ENCODE measurements at regions not wholly inside any gene's neighbourhood (a gene's known extent, or its start where the extent isn't known, plus 50 kb on each side); places are given as distances from the start of the nearest gene placed in this dataset.

DNA sequence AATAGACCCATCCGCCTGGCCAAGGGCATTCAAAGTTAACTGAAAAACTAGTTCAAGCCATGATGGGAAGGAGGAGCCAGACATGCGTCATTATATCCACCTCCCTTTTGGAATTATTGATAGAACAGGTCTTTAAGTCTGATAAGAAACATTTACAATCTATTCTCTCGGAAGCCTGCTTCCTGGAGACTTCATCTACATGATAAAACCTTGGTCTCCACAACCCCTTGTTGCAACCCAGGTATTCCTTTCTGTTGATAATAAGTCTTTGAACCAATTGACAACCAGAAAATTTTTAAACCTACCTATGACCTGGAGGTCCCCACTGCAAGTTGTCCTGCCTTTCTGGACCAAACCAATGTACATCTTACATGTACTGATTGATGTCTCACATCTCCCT is 451.3 kb downstream of the NAF1 start:
- Histone ChIP-seq H3K36me3 (no peaks in the 10 kb centered on the region), H3K9me3 (replicated peaks) (no peaks in the 10 kb centered on the region), H3K27ac (no peak overlapping the region), H3K4me3 (no peak overlapping the region), H3K4me1 (replicated peaks) (no peaks in the 10 kb centered on the region), H3K27me3 (replicated peaks) (no peaks in the 10 kb centered on the region)
- DNase-seq (ENCODE audit: low read depth in 1 of 2, low spot score in 2 of 2): no peak

DNA sequence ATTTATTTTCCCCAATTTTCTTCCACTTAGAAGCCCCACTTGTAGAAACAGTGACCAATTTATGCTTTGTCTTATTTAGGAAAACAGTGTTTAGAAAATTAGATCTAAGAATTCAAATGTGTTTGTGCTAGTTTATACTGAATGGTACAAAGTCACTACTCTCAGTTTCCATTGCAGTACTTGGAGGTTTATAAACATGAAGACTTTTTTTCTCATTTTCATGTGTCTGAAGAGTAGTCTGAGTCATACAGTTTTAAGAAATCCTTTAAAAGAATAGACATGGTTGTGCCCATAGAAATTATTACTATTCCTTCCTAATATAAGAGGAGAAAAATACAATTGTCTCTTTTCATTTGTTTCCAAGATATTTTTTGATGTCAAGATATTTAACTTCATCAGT is 458.7 kb downstream of the NAF1 start:
- H3K36me3 ChIP-seq: no peaks in the 10 kb centered on the region
- no peak overlapping the region for H3K27ac ChIP-seq
- H3K9me3 ChIP-seq (replicated peaks): no peaks in the 10 kb centered on the region; the same call in 1 of the 2 replicates
- H3K4me1 ChIP-seq (replicated peaks): no peaks in the 10 kb centered on the region
- no peak for DNase-seq (ENCODE audit: low read depth in 1 of 2, low spot score in 2 of 2)
- no peaks in the 10 kb centered on the region; the same call in 1 of the 2 replicates for H3K27me3 ChIP-seq (replicated peaks)
- no peak overlapping the region for H3K4me3 ChIP-seq

- no peaks in the 10 kb centered on the region; the same call in 1 of the 2 replicates for H3K27me3 ChIP-seq (replicated peaks)
- DNase-seq (ENCODE audit: low read depth in 1 of 2, low spot score in 2 of 2): no peak
- no peaks in the 10 kb centered on the region; the same call in 1 of the 2 replicates for H3K9me3 ChIP-seq (replicated peaks)
- no peak overlapping the region for H3K27ac ChIP-seq
- H3K36me3 ChIP-seq: no peaks in the 10 kb centered on the region
- H3K4me3 ChIP-seq: no peak overlapping the region
- H3K4me1 ChIP-seq (replicated peaks): no peaks in the 10 kb centered on the region
Observed at GRCh38 chr4:162706632-162707031, 460.1 kb downstream of the NAF1 start.

GRCh38 chr4:162706051-162706450 is 460.6 kb downstream of the NAF1 start:
- Histone ChIP-seq H3K27ac (no peak overlapping the region), H3K4me1 (replicated peaks) (no peaks in the 10 kb centered on the region)
- no peak for DNase-seq (ENCODE audit: low read depth in 1 of 2, low spot score in 2 of 2)

DNA sequence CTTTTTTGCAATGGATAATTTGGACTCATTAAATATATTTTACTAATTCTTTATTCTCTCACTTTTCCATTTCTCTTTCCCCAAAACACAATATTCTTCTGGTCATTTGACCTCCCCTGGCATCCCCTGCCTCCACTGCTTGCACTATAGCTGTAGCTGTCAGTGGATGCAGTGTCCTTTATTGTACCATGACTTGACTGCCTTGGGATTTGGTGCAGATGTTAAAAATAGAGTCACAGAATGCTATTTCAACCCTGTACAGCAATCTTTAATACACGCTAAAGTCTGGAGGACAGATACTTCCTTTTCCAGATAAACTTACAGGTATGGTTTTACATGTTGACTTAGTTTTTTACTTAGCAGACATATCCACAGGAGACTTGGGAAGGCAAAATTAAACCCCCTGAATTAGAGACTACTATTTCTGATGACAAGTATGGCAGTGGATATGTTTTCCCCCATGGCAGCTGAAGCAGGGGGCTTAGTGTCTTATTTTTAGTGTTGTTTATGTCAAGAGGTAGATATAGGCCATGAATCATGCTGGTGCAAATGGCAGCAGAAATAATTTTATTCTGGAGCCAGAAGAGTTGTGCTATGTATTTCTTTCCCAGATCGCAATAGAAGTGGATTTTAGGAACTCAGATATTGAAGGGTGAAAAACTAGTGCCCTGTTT is 461.4 kb downstream of the NAF1 start:
- DNase-seq (ENCODE audit: low read depth in 1 of 2, low spot score in 2 of 2): no peak
- no peak overlapping the region for H3K27ac ChIP-seq
- H3K36me3 ChIP-seq: no peaks in the 10 kb centered on the region
- peaks cover 4% of the 10 kb centered on the region; the same call in 1 of the 2 replicates for H3K4me1 ChIP-seq (replicated peaks)
- no peaks in the 10 kb centered on the region; the same call in 1 of the 2 replicates for H3K9me3 ChIP-seq (replicated peaks)
- no peak overlapping the region for H3K4me3 ChIP-seq
- H3K27me3 ChIP-seq (replicated peaks): no peaks in the 10 kb centered on the region; the same call in 1 of the 2 replicates

More at GRCh38 chr4:162706051-162706450, 460.6 kb downstream of the NAF1 start:
- no peak overlapping the region for H3K4me3 ChIP-seq
- H3K27me3 ChIP-seq (replicated peaks): no peaks in the 10 kb centered on the region; the same call in 1 of the 2 replicates
- H3K9me3 ChIP-seq (replicated peaks): no peaks in the 10 kb centered on the region; the same call in 1 of the 2 replicates
- H3K36me3 ChIP-seq: no peaks in the 10 kb centered on the region

- peaks cover 4% of the 10 kb centered on the region; the same call in 1 of the 2 replicates for H3K4me1 ChIP-seq (replicated peaks)
- no peak overlapping the region for H3K4me3 ChIP-seq
- H3K36me3 ChIP-seq: no peaks in the 10 kb centered on the region
- H3K27ac ChIP-seq: no peak overlapping the region
- no peaks in the 10 kb centered on the region for H3K9me3 ChIP-seq (replicated peaks)
- DNase-seq (ENCODE audit: low read depth in 1 of 2, low spot score in 2 of 2): no peak
- H3K27me3 ChIP-seq (replicated peaks): no peaks in the 10 kb centered on the region
Observed at GRCh38 chr4:162700815-162701361, 465.8 kb downstream of the NAF1 start.

DNA sequence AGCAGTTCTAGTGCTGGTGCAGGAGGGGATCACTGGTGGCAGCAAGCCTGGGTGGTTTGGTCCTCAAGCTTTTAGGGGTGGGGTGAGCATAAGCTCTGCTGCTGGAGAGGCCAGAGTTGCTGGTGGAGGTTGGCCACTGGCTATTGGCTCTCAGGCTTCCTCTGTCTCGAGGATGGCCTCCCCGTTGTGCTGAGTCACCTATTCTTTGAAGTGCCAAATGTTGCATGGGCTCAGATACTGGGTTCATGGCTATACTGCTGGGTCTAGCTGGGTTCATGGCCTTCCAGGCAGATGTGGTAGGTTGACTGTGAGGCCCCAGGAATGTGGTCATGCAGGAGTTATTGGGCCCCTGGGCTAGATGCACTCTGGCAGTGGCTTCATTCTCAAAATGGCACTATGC is 466.3 kb downstream of the NAF1 start:
- Histone ChIP-seq H3K27ac (no peak overlapping the region), H3K9me3 (replicated peaks) (no peaks in the 10 kb centered on the region), H3K4me1 (replicated peaks) (peaks cover 4% of the 10 kb centered on the region; the same call in 1 of the 2 replicates), H3K4me3 (no peak overlapping the region), H3K27me3 (replicated peaks) (no peaks in the 10 kb centered on the region), H3K36me3 (no peaks in the 10 kb centered on the region)
- no peak for DNase-seq (ENCODE audit: low read depth in 1 of 2, low spot score in 2 of 2)

GRCh38 chr4:162699629-162700028 is 467.1 kb downstream of the NAF1 start:
- Histone ChIP-seq H3K4me1 (replicated peaks) (peaks cover 4% of the 10 kb centered on the region; the same call in 1 of the 2 replicates), H3K27me3 (replicated peaks) (no peaks in the 10 kb centered on the region), H3K36me3 (no peaks in the 10 kb centered on the region), H3K4me3 (no peak overlapping the region), H3K27ac (no peak overlapping the region), H3K9me3 (replicated peaks) (no peaks in the 10 kb centered on the region)
- no peak for DNase-seq (ENCODE audit: low read depth in 1 of 2, low spot score in 2 of 2)

DNA sequence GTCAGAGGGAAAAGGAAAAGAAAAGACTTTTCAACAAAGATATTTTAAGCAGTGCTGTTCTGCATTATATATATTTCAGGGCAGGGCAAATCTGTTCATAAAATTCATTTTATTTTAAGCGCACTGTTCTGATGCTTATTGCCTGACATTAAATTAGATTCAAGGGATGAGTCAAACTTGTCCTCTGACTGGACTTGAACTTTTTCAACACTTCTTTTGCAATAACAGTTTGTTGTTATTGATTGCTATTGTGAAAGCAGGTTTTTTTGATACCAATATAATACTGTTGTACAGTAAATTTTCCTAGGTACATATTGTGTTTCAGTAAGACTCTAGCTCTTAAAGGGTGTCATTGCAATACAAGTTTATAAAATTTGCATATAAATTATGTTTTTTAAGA is 481.3 kb downstream of the NAF1 start:
- Histone ChIP-seq H3K36me3 (no peaks in the 10 kb centered on the region), H3K4me1 (replicated peaks) (peaks cover 17% of the 10 kb centered on the region), H3K9me3 (replicated peaks) (no peaks in the 10 kb centered on the region), H3K27me3 (replicated peaks) (no peaks in the 10 kb centered on the region), H3K27ac (no peak overlapping the region), H3K4me3 (no peak overlapping the region)
- DNase-seq (ENCODE audit: low read depth in 1 of 2, low spot score in 2 of 2): no peak

GRCh38 chr4:162684998-162685397 is 481.7 kb downstream of the NAF1 start:
- Histone ChIP-seq H3K27me3 (replicated peaks) (no peaks in the 10 kb centered on the region), H3K27ac (no peak overlapping the region), H3K36me3 (no peaks in the 10 kb centered on the region), H3K9me3 (replicated peaks) (no peaks in the 10 kb centered on the region), H3K4me3 (no peak overlapping the region), H3K4me1 (replicated peaks) (peaks cover 17% of the 10 kb centered on the region)
- no peak for DNase-seq (ENCODE audit: low read depth in 1 of 2, low spot score in 2 of 2)

- Histone ChIP-seq H3K4me3 (no peak overlapping the region), H3K9me3 (replicated peaks) (no peaks in the 10 kb centered on the region), H3K36me3 (no peaks in the 10 kb centered on the region), H3K4me1 (replicated peaks) (peaks cover 17% of the 10 kb centered on the region), H3K27me3 (replicated peaks) (no peaks in the 10 kb centered on the region), H3K27ac (peak overlapping the region; percentile 10)
- no peak for DNase-seq (ENCODE audit: low read depth in 1 of 2, low spot score in 2 of 2)
Observed at GRCh38 chr4:162684371-162684700, 482.4 kb downstream of the NAF1 start.

DNA sequence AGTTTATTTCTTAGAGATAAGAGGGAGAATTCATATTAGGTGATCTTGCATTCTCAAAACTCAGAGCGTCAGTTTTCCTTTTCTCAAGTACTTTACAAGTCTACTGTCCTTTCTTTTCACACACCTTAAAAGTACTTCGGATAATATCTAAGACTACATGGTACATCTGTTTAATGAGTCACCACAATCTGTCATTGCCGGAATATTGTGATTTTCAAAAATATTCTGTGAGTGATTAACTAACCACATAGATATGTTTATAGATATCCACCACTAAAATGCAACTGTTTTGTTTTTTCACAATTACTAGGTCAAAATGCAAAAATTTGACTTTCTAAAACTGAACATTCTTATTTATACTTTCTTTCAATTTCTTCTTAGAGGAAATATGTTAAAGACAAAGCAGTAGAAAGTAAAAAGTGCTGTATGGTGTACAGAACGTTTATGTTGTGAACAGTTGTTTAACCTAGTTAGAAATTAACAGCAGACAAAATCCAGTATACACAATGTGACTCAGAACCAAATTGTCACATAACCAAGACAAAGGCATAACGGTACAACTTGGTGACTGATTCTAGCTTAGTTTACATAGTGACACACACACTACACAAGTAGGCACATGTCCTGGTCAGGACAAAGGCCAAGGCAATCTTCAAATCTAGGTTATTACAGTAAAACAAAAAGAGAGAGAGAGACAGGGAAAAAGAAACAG is 482.9 kb downstream of the NAF1 start:
- Histone ChIP-seq H3K4me3 (no peak overlapping the region), H3K36me3 (no peaks in the 10 kb centered on the region), H3K4me1 (replicated peaks) (peaks cover 17% of the 10 kb centered on the region), H3K27ac (peak overlapping the region; percentile 10), H3K9me3 (replicated peaks) (no peaks in the 10 kb centered on the region), H3K27me3 (replicated peaks) (no peaks in the 10 kb centered on the region)
- DNase-seq (ENCODE audit: low read depth in 1 of 2, low spot score in 2 of 2): peak in 1 of 2 experiments; percentile 40

DNA sequence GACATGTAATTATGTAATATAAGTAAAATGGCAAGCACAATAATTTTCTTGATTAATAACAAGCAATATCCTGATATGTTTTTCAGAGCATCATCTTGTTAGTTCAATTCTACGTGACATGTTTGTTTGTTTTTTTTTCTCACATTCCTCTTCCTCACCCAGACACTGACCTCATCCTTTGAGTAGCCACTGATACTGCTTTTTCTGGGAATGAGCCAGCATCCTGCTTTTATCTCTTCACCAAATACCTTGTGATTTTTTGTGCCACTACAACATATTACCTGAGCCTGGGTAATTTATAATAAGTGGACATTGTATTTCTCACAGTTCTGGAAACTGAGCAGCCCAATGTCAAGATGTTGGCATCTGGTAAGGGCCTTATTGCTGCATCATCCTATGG is 484.0 kb downstream of the NAF1 start:
- Histone ChIP-seq H3K27ac (no peak overlapping the region), H3K9me3 (replicated peaks) (no peaks in the 10 kb centered on the region), H3K4me3 (no peak overlapping the region), H3K4me1 (replicated peaks) (peaks cover 17% of the 10 kb centered on the region), H3K36me3 (no peaks in the 10 kb centered on the region), H3K27me3 (replicated peaks) (no peaks in the 10 kb centered on the region)
- DNase-seq (ENCODE audit: low read depth in 1 of 2, low spot score in 2 of 2): peak in 1 of 2 experiments; percentile 7

GRCh38 chr4:162681212-162681611 is 485.5 kb downstream of the NAF1 start:
- H3K36me3 ChIP-seq: no peaks in the 10 kb centered on the region
- H3K4me3 ChIP-seq: no peak overlapping the region
- peaks cover 17% of the 10 kb centered on the region for H3K4me1 ChIP-seq (replicated peaks)
- H3K27ac ChIP-seq: no peak overlapping the region
- H3K27me3 ChIP-seq (replicated peaks): no peaks in the 10 kb centered on the region
- H3K9me3 ChIP-seq (replicated peaks): no peaks in the 10 kb centered on the region
- DNase-seq (ENCODE audit: low read depth in 1 of 2, low spot score in 2 of 2): no peak
